ENCODE measurements at regions not wholly inside any gene's neighbourhood (a gene's known extent, or its start where the extent isn't known, plus 50 kb on each side); places are given as distances from the start of the nearest gene placed in this dataset.

GRCh38 chr20:6685181-6685582, 82.3 kb upstream of the BMP2 start:
- no peak for TF ChIP-seq REST (IDR thresholded peaks at IDR 0.05; ENCODE audit: insufficient replicate concordance, low read depth)
- TF ChIP-seq, protein P1, sequence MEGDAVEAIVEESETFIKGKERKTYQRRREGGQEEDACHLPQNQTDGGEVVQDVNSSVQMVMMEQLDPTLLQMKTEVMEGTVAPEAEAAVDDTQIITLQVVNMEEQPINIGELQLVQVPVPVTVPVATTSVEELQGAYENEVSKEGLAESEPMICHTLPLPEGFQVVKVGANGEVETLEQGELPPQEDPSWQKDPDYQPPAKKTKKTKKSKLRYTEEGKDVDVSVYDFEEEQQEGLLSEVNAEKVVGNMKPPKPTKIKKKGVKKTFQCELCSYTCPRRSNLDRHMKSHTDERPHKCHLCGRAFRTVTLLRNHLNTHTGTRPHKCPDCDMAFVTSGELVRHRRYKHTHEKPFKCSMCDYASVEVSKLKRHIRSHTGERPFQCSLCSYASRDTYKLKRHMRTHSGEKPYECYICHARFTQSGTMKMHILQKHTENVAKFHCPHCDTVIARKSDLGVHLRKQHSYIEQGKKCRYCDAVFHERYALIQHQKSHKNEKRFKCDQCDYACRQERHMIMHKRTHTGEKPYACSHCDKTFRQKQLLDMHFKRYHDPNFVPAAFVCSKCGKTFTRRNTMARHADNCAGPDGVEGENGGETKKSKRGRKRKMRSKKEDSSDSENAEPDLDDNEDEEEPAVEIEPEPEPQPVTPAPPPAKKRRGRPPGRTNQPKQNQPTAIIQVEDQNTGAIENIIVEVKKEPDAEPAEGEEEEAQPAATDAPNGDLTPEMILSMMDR (IDR thresholded peaks at IDR 0.05; ENCODE audit: insufficient read depth, low read length) = no peak
- no peak for TF ChIP-seq GABPA (IDR thresholded peaks at IDR 0.05; ENCODE audit: low read depth)
- no peak for TF ChIP-seq POLR2AphosphoS5 (IDR thresholded peaks at IDR 0.05; ENCODE audit: low read depth)
- TF ChIP-seq SPI1 (IDR thresholded peaks at IDR 0.05; ENCODE audit: borderline replicate concordance, low read depth) = no peak
- Histone ChIP-seq H3K27me3 (ENCODE audit: insufficient read depth, poor library complexity, severe bottlenecking) (no peaks in the 10 kb centered on the region), H3K4me3 (replicated peaks; ENCODE audit: insufficient read depth, low read length) (no peak overlapping the region), H3K27ac (replicated peaks) (no peak overlapping the region)
- no peak for DNase-seq (ENCODE audit: low read depth in 1 of 2, low spot score in 1 of 2)

GRCh38 chr20:6683021-6683977, 84.2 kb upstream of the BMP2 start:
- H3K27ac ChIP-seq (replicated peaks) = no peak overlapping the region
- TF ChIP-seq, protein P1 (IDR thresholded peaks at IDR 0.05; ENCODE audit: insufficient read depth, low read length) = no peak
- TF ChIP-seq POLR2AphosphoS5 (IDR thresholded peaks at IDR 0.05; ENCODE audit: low read depth) (no peak), GABPA (IDR thresholded peaks at IDR 0.05; ENCODE audit: low read depth) (no peak), SPI1 (IDR thresholded peaks at IDR 0.05; ENCODE audit: borderline replicate concordance, low read depth) (no peak), REST (IDR thresholded peaks at IDR 0.05; ENCODE audit: insufficient replicate concordance, low read depth) (no peak)
- H3K4me3 ChIP-seq (replicated peaks; ENCODE audit: insufficient read depth, low read length) = no peak overlapping the region
- H3K27me3 ChIP-seq (ENCODE audit: insufficient read depth, poor library complexity, severe bottlenecking) = no peaks in the 10 kb centered on the region
- no peak for DNase-seq (ENCODE audit: low read depth in 1 of 2, low spot score in 1 of 2)

DNA sequence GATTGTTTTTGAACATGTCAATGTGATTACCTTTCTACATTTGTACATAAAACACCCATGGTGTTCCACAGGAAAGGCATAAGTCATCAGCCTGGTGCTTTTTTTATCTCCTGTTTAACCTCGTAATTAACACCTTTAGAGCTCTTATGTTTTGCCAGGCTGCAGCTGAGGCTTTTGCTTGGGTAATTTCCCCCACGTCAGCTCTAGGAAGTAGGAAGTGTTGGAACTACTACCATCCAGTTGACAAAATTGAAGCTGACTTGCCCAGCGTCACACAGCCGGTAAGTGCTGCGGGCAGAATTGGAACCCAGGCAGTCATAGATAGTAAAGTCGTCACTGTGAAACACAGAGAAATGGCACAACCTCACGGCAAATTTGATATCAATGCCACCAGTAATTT, 86.6 kb upstream of the BMP2 start:
- TF ChIP-seq, protein P1 (IDR thresholded peaks at IDR 0.05; ENCODE audit: insufficient read depth, low read length) = no peak
- no peak for TF ChIP-seq POLR2AphosphoS5 (IDR thresholded peaks at IDR 0.05; ENCODE audit: low read depth)
- TF ChIP-seq SPI1 (IDR thresholded peaks at IDR 0.05; ENCODE audit: borderline replicate concordance, low read depth) = no peak
- TF ChIP-seq GABPA (IDR thresholded peaks at IDR 0.05; ENCODE audit: low read depth) = no peak
- TF ChIP-seq REST (IDR thresholded peaks at IDR 0.05; ENCODE audit: insufficient replicate concordance, low read depth) = no peak
- no peak for DNase-seq (ENCODE audit: low read depth in 1 of 2, low spot score in 1 of 2)
- Histone ChIP-seq H3K27ac (replicated peaks) (no peak overlapping the region), H3K4me3 (replicated peaks; ENCODE audit: insufficient read depth, low read length) (no peak overlapping the region), H3K27me3 (ENCODE audit: insufficient read depth, poor library complexity, severe bottlenecking) (no peaks in the 10 kb centered on the region)

All from HL-60 (cell line).